WTC11 (cell line): ENCODE measurements at regions not wholly inside any gene's neighbourhood (a gene's known extent, or its start where the extent isn't known, plus 50 kb on each side); places are given as distances from the start of the nearest gene placed in this dataset.

Experiments
- CTCF ChIP-seq: fragments of 200-600 bp; IDR thresholded peaks from 2 replicates; pipeline ENCODE4 v1.8.0; 2022; ENCODE audit warnings: antibody characterized with exemption
- E2F1 ChIP-seq: sonication (generic); formaldehyde crosslinking; IDR thresholded peaks from 2 replicates; pipeline ENCODE4 v1.8.0; 2022; ENCODE audit warnings: mild to moderate bottlenecking, missing genetic modification reagents
- ELF4 ChIP-seq: sonication (generic); formaldehyde crosslinking; IDR thresholded peaks from 2 replicates; pipeline ENCODE4 v1.8.1; 2022; ENCODE audit warnings: low read depth, mild to moderate bottlenecking, moderate library complexity, missing genetic modification reagents
- ESRRA ChIP-seq: sonication (generic); formaldehyde crosslinking; IDR thresholded peaks from 2 replicates; pipeline ENCODE4 v1.8.1; 2022; ENCODE audit warnings: mild to moderate bottlenecking, missing genetic modification reagents, borderline replicate concordance
- IRF1 ChIP-seq: sonication (generic); formaldehyde crosslinking; IDR thresholded peaks from 2 replicates; pipeline ENCODE4 v1.8.0; 2023; ENCODE audit warnings: missing genetic modification reagents
- NFYB ChIP-seq: sonication (generic); formaldehyde crosslinking; conservative IDR thresholded peaks from 2 replicates; pipeline ENCODE4 v1.8.0; 2022; ENCODE audit warnings: low read depth, missing genetic modification reagents
- TP53 ChIP-seq: sonication (generic); formaldehyde crosslinking; IDR thresholded peaks from 2 replicates; pipeline ENCODE4 v1.8.1; 2023; ENCODE audit warnings: mild to moderate bottlenecking, missing genetic modification reagents
- USF1 ChIP-seq: sonication (generic); formaldehyde crosslinking; IDR thresholded peaks from 2 replicates; pipeline ENCODE4 v1.8.0; 2022; ENCODE audit warnings: mild to moderate bottlenecking, missing genetic modification reagents
- USF2 ChIP-seq: sonication (generic); formaldehyde crosslinking; IDR thresholded peaks from 2 replicates; pipeline ENCODE4 v1.8.1; 2023; ENCODE audit warnings: mild to moderate bottlenecking, missing genetic modification reagents, moderate library complexity

- no peak for TF ChIP-seq E2F1 (CRISPR knock-in tag)
- no peak for TF ChIP-seq TP53 (CRISPR knock-in tag)
- TF ChIP-seq CTCF = no peak
- no peak for TF ChIP-seq NFYB (CRISPR knock-in tag)
- no peak for TF ChIP-seq ELF4 (CRISPR knock-in tag)
- no peak for TF ChIP-seq USF1 (CRISPR knock-in tag)
- no peak for TF ChIP-seq IRF1 (CRISPR knock-in tag)
- no peak for TF ChIP-seq ESRRA (CRISPR knock-in tag)
- TF ChIP-seq USF2 (CRISPR knock-in tag) = no peak
Observed at GRCh38 chr1:29393451-29393826, 157.1 kb downstream of the PTPRU start.
